ENCODE measurements at regions not wholly inside any gene's neighbourhood (a gene's known extent, or its start where the extent isn't known, plus 50 kb on each side); places are given as distances from the start of the nearest gene placed in this dataset.

- no peak for TF ChIP-seq CTCF (IDR thresholded peaks at IDR 0.05; ENCODE audit: insufficient read depth, low read length, poor library complexity, severe bottlenecking)
- no peak for TF ChIP-seq EZH2phosphoT487 (conservative IDR thresholded peaks at IDR 0.05; ENCODE audit: low read length)
Measured at GRCh38 chr12:4118601-4119156, 154.9 kb upstream of the CCND2 start.

All from SU-DHL-6 (cell line).